ENCODE measurements at regions not wholly inside any gene's neighbourhood (a gene's known extent, or its start where the extent isn't known, plus 50 kb on each side); places are given as distances from the start of the nearest gene placed in this dataset.

DNA sequence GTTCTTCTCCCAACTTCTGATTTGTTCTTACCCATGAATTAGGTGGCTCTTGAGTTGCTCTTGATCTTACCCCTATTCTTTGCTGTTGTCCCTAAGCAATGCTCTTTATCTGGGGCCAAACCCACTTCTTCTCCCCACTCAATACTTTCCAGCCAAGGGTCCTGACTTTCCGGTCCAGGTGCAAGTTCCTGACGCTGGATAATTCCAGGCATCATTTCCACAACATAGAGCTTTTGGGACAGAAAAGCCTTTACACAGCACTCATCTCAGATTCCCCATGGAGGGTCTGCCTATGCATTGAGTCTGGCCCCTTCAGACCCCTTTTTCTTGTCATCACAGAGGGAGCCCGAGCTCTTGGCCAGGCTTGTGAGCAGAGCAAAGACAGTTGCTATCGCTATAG, 85.4 kb upstream of the BOC start (continued):
- TF ChIP-seq, protein P1, sequence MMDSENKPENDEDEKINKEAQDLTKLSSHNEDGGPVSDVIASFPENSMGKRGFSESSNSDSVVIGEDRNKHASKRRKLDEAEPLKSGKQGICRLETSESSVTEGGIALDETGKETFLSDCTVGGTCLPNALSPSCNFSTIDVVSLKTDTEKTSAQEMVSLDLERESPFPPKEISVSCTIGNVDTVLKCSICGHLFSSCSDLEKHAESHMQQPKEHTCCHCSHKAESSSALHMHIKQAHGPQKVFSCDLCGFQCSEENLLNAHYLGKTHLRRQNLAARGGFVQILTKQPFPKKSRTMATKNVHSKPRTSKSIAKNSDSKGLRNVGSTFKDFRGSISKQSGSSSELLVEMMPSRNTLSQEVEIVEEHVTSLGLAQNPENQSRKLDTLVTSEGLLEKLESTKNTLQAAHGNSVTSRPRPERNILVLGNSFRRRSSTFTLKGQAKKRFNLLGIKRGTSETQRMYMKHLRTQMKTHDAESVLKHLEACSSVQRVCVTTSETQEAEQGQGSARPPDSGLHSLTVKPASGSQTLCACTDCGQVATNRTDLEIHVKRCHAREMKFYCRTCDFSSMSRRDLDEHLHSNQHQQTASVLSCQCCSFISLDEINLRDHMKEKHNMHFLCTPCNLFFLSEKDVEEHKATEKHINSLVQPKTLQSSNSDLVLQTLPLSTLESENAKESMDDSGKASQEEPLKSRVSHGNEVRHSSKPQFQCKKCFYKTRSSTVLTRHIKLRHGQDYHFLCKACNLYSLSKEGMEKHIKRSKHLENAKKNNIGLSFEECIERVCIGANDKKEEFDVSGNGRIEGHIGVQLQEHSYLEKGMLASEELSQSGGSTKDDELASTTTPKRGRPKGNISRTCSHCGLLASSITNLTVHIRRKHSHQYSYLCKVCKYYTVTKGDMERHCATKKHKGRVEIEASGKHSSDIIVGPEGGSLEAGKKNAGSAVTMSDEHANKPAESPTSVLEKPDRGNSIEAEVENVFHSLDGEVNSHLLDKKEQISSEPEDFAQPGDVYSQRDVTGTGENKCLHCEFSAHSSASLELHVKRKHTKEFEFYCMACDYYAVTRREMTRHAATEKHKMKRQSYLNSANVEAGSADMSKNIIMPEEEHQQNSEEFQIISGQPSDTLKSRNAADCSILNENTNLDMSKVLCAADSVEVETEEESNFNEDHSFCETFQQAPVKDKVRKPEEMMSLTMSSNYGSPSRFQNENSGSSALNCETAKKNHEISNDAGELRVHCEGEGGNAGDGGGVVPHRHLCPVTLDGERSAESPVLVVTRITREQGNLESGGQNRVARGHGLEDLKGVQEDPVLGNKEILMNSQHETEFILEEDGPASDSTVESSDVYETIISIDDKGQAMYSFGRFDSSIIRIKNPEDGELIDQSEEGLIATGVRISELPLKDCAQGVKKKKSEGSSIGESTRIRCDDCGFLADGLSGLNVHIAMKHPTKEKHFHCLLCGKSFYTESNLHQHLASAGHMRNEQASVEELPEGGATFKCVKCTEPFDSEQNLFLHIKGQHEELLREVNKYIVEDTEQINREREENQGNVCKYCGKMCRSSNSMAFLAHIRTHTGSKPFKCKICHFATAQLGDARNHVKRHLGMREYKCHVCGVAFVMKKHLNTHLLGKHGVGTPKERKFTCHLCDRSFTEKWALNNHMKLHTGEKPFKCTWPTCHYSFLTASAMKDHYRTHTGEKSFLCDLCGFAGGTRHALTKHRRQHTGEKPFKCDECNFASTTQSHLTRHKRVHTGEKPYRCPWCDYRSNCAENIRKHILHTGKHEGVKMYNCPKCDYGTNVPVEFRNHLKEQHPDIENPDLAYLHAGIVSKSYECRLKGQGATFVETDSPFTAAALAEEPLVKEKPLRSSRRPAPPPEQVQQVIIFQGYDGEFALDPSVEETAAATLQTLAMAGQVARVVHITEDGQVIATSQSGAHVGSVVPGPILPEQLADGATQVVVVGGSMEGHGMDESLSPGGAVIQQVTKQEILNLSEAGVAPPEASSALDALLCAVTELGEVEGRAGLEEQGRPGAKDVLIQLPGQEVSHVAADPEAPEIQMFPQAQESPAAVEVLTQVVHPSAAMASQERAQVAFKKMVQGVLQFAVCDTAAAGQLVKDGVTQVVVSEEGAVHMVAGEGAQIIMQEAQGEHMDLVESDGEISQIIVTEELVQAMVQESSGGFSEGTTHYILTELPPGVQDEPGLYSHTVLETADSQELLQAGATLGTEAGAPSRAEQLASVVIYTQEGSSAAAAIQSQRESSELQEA (IDR thresholded peaks at IDR 0.05; ENCODE audit: low read depth), result no peak
- TF ChIP-seq, protein P2, sequence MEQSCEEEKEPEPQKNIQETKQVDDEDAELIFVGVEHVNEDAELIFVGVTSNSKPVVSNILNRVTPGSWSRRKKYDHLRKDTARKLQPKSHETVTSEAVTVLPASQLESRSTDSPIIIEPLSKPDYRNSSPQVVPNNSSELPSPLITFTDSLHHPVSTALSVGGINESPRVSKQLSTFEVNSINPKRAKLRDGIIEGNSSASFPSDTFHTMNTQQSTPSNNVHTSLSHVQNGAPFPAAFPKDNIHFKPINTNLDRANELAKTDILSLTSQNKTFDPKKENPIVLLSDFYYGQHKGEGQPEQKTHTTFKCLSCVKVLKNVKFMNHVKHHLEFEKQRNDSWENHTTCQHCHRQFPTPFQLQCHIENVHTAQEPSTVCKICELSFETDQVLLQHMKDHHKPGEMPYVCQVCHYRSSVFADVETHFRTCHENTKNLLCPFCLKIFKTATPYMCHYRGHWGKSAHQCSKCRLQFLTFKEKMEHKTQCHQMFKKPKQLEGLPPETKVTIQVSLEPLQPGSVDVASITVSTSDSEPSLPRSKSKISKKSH (CRISPR knock-in tag; IDR thresholded peaks at IDR 0.05), result no peak
- TF ChIP-seq OTX1 (CRISPR knock-in tag; IDR thresholded peaks at IDR 0.05) (no peak), ZBTB7A (IDR thresholded peaks at IDR 0.05; ENCODE audit: borderline replicate concordance, control insufficient read depth, low read depth, low read length) (no peak), EP400 (IDR thresholded peaks at IDR 0.05) (no peak), CBX3 (IDR thresholded peaks at IDR 0.05; ENCODE audit: borderline replicate concordance in 1 of 2, low read length in 2 of 2) (no peak), HMG20B (CRISPR knock-in tag; IDR thresholded peaks at IDR 0.05) (no peak)
- TF ChIP-seq, protein P3, sequence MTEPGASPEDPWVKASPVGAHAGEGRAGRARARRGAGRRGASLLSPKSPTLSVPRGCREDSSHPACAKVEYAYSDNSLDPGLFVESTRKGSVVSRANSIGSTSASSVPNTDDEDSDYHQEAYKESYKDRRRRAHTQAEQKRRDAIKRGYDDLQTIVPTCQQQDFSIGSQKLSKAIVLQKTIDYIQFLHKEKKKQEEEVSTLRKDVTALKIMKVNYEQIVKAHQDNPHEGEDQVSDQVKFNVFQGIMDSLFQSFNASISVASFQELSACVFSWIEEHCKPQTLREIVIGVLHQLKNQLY (CRISPR knock-in tag; conservative IDR thresholded peaks at IDR 0.05), result no peak
- TF ChIP-seq, protein P4, sequence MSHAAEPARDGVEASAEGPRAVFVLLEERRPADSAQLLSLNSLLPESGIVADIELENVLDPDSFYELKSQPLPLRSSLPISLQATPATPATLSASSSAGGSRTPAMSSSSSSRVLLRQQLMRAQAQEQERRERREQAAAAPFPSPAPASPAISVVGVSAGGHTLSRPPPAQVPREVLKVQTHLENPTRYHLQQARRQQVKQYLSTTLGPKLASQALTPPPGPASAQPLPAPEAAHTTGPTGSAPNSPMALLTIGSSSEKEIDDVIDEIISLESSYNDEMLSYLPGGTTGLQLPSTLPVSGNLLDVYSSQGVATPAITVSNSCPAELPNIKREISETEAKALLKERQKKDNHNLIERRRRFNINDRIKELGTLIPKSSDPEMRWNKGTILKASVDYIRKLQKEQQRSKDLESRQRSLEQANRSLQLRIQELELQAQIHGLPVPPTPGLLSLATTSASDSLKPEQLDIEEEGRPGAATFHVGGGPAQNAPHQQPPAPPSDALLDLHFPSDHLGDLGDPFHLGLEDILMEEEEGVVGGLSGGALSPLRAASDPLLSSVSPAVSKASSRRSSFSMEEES (CRISPR knock-in tag; IDR thresholded peaks at IDR 0.05), result no peak

Data from K562 (cell line).